Osteoblast (primary cell): ENCODE measurements at regions not wholly inside any gene's neighbourhood (a gene's known extent, or its start where the extent isn't known, plus 50 kb on each side); places are given as distances from the start of the nearest gene placed in this dataset.

Experiments used
- DNase-seq: peaks from one replicate; pipeline ENCODE4 v3.0.0; 2011; ENCODE audit warnings: low spot score, mixed read lengths; ENCODE audit not compliant: insufficient read length; ENCODE audit errors: missing footprints
- H2AFZ ChIP-seq: 2 replicates; pipeline ENCODE4 v1.6.0; 2011; ENCODE audit warnings: mild to moderate bottlenecking, low read length
- H3K27ac ChIP-seq: 2 replicates; pipeline ENCODE4 v1.5.1; 2011; ENCODE audit warnings: mild to moderate bottlenecking, low read depth, low read length, moderate library complexity
- H3K27me3 ChIP-seq: 2 replicates; pipeline ENCODE4 v1.6.0; 2012; ENCODE audit warnings: mild to moderate bottlenecking, control low read depth, inconsistent platforms, low read length, moderate library complexity; ENCODE audit not compliant: insufficient read depth
- H3K36me3 ChIP-seq: 2 replicates; pipeline ENCODE4 v1.5.1; 2011; ENCODE audit warnings: mild to moderate bottlenecking, low read length, control low read depth, moderate library complexity; ENCODE audit not compliant: insufficient read depth
- H3K4me1 ChIP-seq: 2 replicates; pipeline ENCODE4 v1.5.1; 2011; ENCODE audit warnings: mild to moderate bottlenecking, low read length, control low read depth, moderate library complexity; ENCODE audit not compliant: insufficient read depth
- H3K4me2 ChIP-seq: 2 replicates; pipeline ENCODE4 v1.6.0; 2011; ENCODE audit warnings: mild to moderate bottlenecking, low read length; ENCODE audit not compliant: insufficient read depth
- H3K4me3 ChIP-seq: fragments of 200-600 bp; sonication (generic); 3 replicates; pipeline ENCODE4 v1.5.1; 2012; ENCODE audit warnings: mild to moderate bottlenecking, low read length, inconsistent platforms; ENCODE audit not compliant: insufficient read depth
- H3K79me2 ChIP-seq: 2 replicates; pipeline ENCODE4 v1.6.0; 2012; ENCODE audit warnings: mild to moderate bottlenecking, low read length, control low read depth, inconsistent platforms; ENCODE audit not compliant: insufficient read depth
- H3K9me3 ChIP-seq: 2 replicates; pipeline ENCODE4 v1.5.1; 2011; ENCODE audit warnings: low read depth, low read length, control low read depth
- H4K20me1 ChIP-seq: 2 replicates; pipeline ENCODE4 v1.6.0; 2012; ENCODE audit warnings: mild to moderate bottlenecking, low read length, control low read depth; ENCODE audit not compliant: insufficient read depth
- TF ChIP-seq, protein P1 (sequence below): IDR thresholded peaks from 2 replicates; pipeline ENCODE4 v1.5.1; 2011; ENCODE audit warnings: mild to moderate bottlenecking, low read depth, low read length, moderate library complexity; ENCODE audit errors: extremely low read depth

DNA sequence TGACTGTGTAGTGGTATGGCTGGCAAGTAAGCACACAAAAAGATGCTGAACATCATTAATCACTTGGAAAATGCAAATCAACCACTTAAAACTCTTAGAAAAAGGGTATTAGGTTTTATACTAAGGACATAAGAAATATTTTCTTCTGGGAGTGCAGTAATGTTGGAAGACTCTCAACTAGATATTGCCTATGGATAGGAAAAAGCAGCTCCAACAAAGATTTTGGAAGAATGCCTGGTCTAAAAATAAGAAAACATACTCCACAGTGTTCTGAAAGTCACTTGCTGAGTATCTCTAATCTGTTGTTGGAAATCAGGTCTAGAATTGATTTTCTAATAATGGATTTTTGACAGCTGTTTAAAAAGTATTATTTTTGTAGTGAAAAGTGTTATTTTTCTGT is 50.8 kb upstream of the PHYHIPL start:
- peaks cover 7% of the 10 kb centered on the region for H3K27me3 ChIP-seq
- H3K4me3 ChIP-seq = no peak overlapping the region
- TF ChIP-seq, protein P1, sequence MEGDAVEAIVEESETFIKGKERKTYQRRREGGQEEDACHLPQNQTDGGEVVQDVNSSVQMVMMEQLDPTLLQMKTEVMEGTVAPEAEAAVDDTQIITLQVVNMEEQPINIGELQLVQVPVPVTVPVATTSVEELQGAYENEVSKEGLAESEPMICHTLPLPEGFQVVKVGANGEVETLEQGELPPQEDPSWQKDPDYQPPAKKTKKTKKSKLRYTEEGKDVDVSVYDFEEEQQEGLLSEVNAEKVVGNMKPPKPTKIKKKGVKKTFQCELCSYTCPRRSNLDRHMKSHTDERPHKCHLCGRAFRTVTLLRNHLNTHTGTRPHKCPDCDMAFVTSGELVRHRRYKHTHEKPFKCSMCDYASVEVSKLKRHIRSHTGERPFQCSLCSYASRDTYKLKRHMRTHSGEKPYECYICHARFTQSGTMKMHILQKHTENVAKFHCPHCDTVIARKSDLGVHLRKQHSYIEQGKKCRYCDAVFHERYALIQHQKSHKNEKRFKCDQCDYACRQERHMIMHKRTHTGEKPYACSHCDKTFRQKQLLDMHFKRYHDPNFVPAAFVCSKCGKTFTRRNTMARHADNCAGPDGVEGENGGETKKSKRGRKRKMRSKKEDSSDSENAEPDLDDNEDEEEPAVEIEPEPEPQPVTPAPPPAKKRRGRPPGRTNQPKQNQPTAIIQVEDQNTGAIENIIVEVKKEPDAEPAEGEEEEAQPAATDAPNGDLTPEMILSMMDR = no peak
- no peaks in the 10 kb centered on the region for H3K36me3 ChIP-seq
- no peaks in the 10 kb centered on the region for H3K4me1 ChIP-seq
- no peaks in the 10 kb centered on the region for H3K79me2 ChIP-seq
- H3K4me2 ChIP-seq = no peak overlapping the region
- H4K20me1 ChIP-seq = no peaks in the 10 kb centered on the region
- H2AFZ ChIP-seq = no peak overlapping the region
- no peak overlapping the region for H3K27ac ChIP-seq
- no peak for DNase-seq
- H3K9me3 ChIP-seq = no peaks in the 10 kb centered on the region

DNA sequence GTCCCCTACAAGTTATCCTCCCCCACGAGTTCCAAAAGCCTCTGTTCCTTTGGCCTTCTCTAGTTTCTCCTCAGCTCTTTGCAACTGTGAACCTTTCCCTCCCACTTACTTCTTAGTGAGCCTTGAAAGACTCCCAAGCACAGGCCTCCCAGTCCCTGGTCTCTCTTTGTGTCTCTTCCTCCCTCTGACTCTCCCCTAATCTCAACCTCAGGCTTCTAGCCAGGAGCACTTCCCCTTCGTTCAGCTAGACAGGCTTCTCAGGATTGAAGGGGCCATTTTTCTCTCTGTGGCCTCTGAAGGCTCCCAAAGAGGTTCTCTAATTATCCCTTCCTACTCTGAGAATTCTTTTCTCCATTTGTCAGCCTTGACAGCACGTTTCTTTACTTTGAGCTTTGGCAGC is 50.2 kb upstream of the PHYHIPL start:
- TF ChIP-seq, protein P1 = no peak
- H3K4me1 ChIP-seq = no peaks in the 10 kb centered on the region
- H3K36me3 ChIP-seq = no peaks in the 10 kb centered on the region
- H3K9me3 ChIP-seq = no peaks in the 10 kb centered on the region
- no peak for DNase-seq
- no peaks in the 10 kb centered on the region for H4K20me1 ChIP-seq
- H3K4me3 ChIP-seq = no peak overlapping the region
- H3K79me2 ChIP-seq = no peaks in the 10 kb centered on the region
- no peak overlapping the region for H2AFZ ChIP-seq
- H3K4me2 ChIP-seq = no peak overlapping the region
- H3K27ac ChIP-seq = no peak overlapping the region
- peaks cover 7% of the 10 kb centered on the region for H3K27me3 ChIP-seq
